Activated CD8-positive, alpha-beta memory T cell treated with anti-CD3 and anti-CD28 coated beads for 1 hour (primary cell): ENCODE measurements at regions not wholly inside any gene's neighbourhood (a gene's known extent, or its start where the extent isn't known, plus 50 kb on each side); places are given as distances from the start of the nearest gene placed in this dataset.

Source experiments
- DNase-seq, 2 donors: peaks; one replicate each; pipeline ENCODE4 v3.0.0-alpha.2; 2020; ENCODE audit warnings: low read depth in 1 of 2; ENCODE audit errors: extremely low read depth in 1 of 2

GRCh38 chr4:163582703-163583102 is 88.2 kb downstream of the TMA16 start:
- DNase-seq = no peak

GRCh38 chr4:163587867-163588266 is 93.4 kb downstream of the TMA16 start:
- DNase-seq = no peak

DNA sequence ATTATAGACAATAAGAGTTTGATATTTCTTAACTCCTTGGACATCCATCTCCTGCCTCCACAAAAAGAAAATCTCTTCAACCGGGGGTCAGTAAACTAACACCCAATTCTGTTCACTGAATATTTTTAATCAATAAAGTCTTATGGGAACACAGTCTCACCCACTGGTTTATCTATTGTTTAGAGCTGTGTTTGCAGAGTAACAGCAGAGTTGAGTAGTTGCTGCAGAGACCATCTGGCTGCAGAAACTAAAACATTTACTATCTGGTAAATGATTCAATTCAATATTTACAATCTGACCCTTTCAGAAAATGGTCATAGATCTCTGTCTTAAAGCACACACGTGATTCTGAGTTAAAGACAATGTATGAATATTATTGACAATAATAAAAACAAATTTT is 94.0 kb downstream of the TMA16 start:
- no peak for DNase-seq

- no peak for DNase-seq
Observed at GRCh38 chr4:163590103-163590502, 95.6 kb downstream of the TMA16 start.

- DNase-seq = no peak
Observed at GRCh38 chr4:163590619-163591264, 96.3 kb downstream of the TMA16 start.

- no peak for DNase-seq
Observed at GRCh38 chr4:163591614-163592020, 97.1 kb downstream of the TMA16 start.

GRCh38 chr4:163592212-163592611 is 97.7 kb downstream of the TMA16 start:
- DNase-seq = no peak

- DNase-seq = no peak
Observed at GRCh38 chr4:163595580-163595979, 101.1 kb downstream of the TMA16 start.

DNA sequence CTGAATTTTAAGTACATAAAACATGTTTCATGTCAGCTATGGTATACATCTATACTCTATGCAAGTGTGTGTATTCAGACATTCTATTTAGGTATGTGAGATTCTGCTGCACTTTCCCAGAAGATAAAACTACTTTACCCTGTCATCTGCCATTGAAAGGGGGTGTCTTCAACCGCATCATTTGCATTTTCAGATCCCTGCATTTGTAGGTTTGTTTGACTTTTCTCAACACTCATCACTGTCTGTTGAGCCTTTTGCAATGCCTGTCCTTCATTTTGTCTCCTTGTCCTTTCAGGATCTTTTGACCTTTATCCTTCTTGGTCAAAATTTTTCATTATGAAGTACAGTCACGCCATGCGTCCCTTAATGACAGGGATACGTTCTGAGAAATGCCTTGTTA is 103.5 kb downstream of the TMA16 start:
- no peak for DNase-seq

DNA sequence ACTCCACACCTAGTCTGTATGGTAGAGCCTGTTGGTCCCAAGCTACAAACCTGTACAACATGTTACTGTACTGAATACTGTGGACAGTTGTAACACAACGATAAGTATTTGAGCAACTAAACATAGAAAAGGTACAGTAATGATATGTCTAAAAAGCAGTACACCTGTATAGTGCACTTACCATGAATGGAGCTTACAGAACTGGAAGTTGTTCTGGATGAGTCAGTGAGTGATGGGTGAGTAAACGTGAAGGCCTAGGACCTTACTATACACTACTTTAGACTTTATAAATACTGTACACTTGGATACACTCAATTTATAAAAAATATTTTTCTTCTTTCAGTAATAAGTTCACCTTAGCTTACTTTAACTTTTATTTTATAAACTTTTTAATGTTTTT is 104.0 kb downstream of the TMA16 start:
- no peak for DNase-seq

GRCh38 chr4:163600727-163601126 is 106.2 kb downstream of the TMA16 start:
- no peak for DNase-seq

DNA sequence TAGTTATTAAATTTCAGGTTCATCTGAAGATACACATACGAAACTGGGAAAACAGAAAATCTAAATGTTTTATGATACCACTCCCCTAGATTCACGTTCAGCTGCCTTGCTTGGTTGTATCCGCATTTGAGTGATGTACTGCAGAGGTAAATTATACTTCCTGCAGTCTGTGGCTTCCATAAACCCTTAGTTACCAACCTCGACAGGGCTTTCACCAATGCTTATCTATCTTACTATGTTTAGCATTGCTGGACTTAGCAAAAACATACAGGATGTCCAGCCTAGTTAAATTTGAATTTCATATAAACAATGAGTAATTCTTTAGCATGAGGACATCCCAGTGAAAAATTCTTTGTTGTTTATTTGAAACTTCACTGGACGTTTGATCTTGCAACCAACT is 108.8 kb downstream of the TMA16 start:
- DNase-seq = no peak

DNA sequence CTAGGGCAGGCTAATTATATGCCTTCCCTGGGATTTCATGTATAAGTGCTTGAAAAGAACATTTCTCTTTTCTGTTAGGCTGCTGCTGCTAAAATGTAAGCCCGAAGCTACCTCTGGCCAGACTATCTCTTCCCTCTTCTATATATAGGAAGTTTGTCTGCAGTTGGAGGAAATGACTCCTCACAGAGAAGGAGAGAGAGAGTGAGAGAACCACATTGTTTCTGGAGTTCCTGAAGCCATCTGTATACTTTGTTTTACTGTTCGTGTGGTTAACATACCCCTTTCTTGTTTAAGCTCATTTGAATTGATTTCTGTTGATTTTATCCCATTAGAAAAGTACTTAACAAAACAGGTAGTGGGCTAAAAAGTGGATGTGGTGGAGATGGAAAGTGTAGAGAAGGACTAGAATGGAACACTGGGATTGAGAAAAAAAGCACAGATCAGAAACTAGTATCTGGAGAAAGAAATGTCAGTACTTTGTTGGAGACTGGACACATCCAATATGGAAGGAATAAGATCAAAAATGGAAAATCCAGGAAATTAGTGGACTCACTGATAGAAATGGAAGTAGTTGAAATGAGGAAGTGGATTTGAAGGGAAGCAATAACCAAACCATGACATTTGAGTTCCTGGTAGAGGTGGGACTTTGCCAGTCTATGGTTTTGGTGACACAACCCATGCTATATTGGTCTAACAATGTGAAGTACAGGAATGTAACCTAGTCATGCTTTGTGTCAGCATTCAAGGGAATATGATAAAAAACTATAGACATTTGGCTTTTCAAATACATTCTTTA is 112.6 kb downstream of the TMA16 start:
- DNase-seq = no peak

DNA sequence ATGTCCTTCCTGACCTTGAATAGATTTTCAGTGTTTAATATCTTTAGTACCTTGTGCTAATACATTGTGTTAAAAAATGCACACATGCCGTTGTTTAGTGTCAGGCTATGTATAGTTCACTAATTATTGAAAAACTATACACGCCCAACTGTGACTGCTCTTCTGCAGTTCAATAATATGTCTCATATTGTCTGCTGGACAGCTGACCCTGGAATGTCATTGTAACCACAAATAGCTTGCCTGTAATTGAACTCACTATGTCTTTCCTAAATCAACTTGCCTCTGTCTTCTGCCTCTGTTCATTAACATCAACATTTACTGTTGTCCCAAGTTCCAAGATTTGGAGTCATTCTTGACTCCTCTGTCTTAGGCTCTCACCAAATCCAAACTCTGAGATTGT is 114.5 kb downstream of the TMA16 start:
- no peak for DNase-seq

DNA sequence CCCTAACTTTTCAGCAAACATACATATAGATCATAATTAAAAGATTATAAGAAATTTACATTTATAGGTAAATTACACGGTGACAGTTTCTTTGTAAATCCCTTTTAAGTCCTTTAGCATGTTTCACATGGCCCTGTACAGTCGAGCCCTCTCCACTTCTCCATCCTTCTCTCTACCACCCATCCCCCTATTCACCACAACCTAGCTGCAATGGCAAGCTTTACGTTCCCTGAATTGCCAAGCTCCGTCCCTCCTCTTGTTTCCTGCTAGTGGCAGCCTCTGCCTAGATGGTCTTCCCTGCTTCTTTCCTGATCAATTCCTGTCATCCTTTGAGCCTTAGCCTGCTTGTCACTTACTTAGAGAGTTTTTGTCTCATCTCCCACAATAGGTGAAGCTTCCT is 116.2 kb downstream of the TMA16 start:
- DNase-seq = no peak

GRCh38 chr4:163611182-163611581 is 116.7 kb downstream of the TMA16 start:
- no peak for DNase-seq

- DNase-seq = no peak
Observed at GRCh38 chr4:163611784-163612445, 117.4 kb downstream of the TMA16 start.

- DNase-seq = no peak
Observed at GRCh38 chr4:163612762-163613161, 118.3 kb downstream of the TMA16 start.

- DNase-seq = no peak
Observed at GRCh38 chr4:163613383-163613782, 118.9 kb downstream of the TMA16 start.

GRCh38 chr4:163614866-163615265 is 120.4 kb downstream of the TMA16 start:
- no peak for DNase-seq

DNA sequence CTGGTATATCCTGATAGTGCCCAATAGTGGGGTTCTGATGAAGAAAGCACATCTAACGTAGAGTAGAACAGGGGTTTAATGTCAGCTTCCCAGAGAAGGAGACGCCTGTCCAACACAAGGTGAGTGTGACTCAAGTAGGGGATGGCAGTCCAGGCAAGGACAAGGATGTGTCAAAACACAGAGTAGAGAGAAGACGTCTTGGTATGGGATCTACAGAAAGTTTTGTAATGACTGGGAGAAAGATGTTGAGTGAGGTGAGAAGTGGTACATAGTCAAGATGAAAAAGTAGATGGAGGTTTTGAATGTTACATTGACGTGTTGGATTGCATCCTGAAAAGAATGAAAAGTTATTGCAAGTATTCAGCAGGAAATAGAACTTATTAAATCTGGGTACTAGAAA is 124.4 kb downstream of the TMA16 start:
- no peak for DNase-seq

DNA sequence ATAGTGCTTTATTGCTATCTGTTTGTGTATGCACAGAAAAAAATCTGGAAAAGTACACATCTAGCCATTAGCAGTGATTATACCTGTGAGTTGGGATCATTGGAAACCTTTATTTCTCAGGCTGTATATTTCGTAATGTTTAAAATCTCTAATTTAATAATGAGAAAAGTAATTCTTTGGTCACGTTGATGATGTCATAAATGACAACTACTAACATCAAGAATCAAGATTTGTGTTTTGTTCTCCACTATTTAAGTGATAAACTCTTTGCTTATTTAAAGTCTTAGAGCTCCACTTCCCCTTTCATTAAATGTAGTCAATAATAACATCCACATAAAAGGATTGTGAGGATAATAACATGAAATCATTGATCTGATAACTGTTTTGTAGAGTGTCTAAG is 126.2 kb downstream of the TMA16 start:
- DNase-seq = no peak
